DMS 273 (cell line): ENCODE measurements at regions not wholly inside any gene's neighbourhood (a gene's known extent, or its start where the extent isn't known, plus 50 kb on each side); places are given as distances from the start of the nearest gene placed in this dataset.
"Not testable (repeated sequence)": the region's sequence is repeated elsewhere in the genome, so short reads cannot be mapped to it uniquely, and the experiment has no call there.

Source experiments
- DNase-seq: peaks from one replicate; lab custom pipeline; 2025; ENCODE audit not compliant: unreplicated experiment; lab: John Stamatoyannopoulos, UW

DNA sequence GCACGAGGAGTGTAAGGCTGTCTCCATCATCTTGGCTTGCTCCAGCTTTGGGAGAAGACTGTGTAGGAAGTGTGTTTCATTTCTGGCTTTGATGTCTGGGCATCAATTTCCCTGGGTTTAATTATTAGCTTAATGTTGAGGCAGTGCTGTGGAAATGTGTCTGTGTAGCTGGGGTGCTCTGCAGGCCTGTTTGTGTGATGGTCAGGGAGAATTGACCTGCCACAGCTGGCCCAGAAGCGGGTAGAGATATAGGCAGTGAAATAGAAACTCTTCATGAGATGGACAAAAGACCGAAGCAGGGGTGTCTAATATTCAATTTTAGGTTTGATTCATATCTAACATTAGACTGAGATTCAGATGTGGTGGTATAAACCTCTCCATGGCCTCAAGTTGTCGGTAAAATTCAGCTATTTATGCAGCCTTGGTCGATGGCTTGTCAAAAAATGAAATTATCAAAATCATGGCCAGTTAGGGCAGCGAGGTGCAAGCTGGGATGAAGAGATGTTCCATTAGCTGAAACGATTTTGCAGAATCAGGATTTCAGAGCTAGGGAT lies 95.3 kb upstream of the SNX9 start:
- DNase-seq: no peak

DNA sequence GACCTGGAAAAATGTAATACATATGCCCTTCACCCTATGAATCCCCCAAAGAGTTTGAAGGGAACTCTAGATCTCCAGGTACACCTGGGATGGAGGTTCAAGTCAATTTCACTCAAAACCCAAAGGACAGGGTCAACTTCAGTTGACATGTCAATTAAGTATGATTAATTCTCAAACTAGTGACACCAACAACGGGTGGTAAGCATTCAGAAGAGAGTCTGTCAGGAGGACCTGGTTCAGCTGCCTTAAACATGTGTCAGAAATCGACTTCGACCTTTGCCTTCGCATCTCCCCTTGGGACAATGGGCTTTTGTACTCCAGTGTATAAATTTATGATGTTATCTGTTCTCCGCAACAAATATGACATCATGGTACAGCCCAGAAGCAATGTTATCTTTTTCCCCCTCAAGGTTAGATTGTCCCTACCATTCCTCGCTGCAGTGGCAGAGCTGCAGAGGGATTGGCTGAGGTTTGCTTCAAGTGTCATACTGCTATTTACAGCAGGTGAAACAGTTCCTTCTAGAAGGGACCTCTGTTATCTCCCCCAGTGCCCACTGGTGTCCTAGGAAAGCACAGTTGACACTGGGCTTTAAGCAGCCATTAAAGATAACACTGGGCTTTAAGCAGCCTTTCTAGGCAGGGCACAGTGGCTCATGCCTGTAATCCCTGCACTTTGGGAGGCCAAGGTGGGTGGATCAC lies 94.7 kb upstream of the SNX9 start:
- DNase-seq: no peak

DNA sequence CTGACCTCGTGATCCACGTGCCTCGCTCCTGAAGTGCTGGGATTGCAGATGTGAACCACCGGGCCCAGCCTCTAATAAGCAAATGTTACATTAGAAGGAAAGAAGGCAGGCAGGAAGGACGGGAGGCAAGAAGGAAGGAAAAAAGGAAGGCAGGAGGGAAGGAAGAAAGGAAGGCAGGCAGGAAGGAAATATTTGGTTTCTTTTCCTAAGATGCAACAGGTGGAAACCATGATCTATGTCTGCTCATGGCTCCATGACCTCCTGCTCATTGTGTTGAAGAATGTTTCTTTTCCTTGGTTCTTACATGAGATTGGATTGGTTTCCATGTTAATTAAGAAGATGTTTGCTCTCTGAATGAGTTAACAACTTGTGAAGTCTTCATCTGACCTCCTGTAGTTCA lies 91.8 kb upstream of the SNX9 start:
- DNase-seq: no peak

DNA sequence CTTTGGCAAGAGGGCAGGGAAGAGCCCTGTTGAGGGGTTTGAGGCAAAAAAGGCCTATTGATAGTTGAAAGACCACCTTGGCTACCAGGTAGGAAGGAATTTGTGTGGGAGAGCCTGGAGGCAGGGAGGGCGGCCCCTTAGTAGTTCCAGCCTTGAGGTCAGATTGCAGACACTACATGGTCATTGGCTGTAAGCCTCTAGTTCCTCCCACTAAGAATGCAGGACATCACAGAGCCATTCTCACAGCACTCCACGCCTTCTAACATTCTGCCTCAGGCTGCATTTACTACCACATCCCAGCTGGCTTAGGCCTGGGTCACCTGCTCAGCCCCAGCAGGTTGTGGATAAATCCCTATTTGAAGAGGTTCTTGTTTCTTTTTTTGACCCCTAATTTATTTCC lies 91.0 kb upstream of the SNX9 start:
- DNase-seq: no peak

DNA sequence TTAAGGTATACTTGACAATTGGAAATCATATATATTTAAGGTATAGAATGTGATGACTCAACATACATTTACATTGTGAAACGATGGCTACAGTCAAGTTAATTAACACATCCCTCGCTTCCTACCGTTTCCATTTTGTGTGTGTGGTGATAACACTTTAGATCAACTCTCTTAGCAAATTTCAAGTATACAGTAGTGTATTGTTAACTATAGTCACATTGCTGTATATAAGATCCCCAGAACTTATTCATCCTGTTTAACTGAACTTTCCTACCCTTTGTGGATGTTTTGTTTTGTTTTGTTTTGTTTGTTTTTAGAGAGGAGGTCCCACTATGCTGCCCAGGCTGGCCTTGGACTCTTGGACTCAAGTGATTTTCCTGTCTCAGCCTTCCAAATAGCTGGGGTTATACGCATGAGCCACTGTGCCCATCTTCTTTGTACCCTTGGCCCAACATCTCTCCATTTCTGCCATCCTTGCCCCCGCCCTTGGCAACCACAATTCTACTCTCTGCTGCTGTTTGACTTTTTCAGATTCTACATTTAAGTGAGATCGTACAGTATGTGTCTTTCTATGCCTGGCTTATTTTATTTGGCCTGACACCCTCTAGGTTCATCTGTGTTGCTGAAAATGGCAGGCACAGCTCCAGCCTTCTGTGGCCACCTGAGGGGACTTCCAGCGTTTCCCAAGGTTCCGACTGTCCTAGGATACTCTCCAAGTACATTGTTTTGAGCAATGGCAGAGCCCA lies 90.5 kb upstream of the SNX9 start:
- no peak for DNase-seq

DNA sequence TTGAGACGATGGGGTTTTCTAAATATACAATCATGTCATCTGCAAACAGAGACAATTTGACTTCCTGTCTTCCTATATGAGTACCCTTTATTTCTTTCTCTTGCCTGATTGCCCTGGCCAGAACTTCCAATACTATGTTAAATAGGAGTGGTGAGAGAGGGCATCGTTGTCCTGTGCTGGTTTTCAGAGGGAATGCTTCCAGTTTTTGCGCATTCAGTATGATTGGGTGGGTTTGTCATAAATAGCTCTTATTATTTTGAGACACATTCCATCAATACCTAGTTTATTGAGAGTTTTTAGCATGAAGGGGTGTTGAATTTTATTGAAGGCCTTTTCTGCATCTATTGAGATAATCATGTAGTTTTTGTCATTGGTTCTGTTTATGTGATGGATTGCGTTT lies 86.5 kb upstream of the SNX9 start:
- DNase-seq: not testable (repeated sequence)

DNA sequence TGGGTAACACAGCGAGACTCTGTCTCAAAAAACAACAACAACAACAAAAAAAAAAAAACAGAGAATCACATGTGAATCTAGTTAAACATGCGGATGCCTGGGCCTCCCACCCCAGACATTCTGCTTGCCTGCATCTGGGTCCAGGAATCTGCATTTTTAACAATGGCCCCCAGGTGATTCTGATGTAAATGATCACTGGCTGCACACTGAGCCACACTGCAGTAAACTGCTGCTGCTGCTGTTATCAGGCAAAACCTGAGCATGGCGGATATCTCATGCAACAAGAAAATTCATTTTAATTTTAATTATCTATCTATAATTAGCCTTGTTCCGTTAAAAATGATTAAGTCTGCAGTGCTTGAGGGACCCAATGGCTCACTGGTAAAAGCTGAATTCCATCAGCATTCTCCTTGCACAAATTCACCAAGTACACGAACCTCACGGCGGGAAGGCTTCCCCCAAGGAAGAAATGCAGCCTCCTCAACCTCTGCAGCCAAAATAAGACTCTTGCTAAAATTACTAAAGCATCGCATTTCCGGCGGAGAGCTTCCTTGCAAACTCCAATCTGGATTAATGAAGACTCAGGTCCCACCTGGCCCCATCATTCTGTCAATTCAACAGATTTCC lies 81.6 kb upstream of the SNX9 start:
- DNase-seq: no peak

DNA sequence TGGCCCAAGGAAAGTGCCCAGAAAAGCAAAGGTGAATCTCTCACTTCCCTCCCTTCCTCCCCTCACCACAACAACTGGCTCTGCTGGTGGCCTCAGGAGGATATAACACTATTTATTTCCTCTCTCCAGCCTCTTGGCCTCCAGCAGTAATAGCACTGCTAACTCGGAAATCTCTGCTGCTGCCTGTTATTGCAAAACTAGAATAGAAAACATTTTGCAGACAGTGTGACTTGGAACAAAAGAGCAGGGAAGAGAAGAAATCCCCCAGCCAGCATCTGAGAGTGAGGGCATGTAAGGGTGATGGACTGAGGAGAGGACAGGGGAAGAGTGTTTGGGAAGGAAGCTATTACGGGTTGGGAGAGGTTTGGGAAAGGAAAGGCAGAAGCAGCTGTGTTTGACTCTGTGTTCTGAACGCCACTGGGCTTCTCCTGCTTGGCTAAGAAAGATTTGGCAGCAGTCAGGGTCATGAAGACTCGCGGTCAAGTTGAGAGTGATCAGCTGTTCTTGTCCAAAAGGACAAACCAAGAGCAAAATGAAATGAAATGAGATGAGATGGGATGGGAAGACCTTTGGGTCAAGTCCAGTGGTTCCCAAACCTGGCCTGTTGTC lies 81.0 kb upstream of the SNX9 start:
- DNase-seq: no peak

DNA sequence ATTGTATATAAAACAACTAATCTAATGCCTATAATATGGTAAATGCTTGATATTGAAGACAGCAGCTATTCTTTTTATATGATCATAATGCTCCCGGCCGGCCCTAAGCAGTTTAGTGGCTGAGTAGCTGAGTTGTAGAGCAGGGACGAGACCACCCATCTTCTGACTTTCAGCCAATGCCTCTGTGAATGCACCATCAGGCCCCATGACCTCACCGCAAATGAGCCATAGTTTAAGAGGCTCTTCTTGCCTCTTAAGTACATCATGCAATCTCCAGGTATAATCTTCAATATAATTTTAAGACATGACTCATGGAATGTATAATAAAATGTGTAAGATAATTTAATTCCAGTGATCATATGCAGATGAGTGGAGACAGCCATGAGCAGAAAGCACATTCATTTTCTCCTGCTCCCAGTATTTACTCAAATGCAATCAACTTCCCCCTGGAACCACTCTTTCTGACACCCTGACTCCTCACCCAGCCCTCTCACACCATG lies 78.9 kb upstream of the SNX9 start:
- DNase-seq: no peak

DNA sequence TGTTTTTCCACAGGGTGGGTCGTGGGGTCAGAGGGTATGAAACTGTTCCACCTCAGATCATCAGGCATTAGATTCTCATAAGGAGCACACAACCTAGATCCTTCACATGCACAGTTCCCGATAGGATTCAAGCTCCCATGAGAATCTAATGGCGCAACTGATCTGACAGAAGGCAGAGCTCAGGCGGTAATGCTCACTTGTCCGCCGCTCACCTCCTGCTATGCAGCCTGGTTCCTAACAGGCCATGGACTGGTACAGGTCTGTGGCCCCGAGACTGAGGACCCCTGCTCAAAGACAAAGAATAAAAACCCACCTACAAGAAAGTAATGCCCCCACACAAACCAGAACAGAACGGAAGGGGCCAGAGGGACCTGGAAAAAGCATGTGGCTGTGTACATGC lies 76.1 kb upstream of the SNX9 start:
- DNase-seq: no peak

DNA sequence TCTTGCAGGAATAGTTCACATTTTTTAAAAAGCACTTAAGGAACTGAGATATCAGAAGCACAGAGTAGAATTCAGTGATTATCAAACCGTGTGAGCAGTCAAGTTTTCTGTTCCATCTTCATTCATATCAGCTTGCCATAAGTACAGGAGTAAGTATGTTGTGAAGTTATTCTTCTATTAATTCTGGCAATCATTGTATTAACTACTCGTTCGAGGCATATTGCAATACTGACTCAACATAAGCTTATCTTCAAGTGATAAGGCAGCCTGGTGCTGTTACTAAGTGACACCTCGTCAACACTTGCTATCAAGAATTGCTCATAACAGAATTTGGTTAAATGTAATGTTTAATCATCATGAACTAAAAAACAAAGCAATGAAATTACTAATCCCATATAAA lies 75.7 kb upstream of the SNX9 start:
- no peak for DNase-seq

DNA sequence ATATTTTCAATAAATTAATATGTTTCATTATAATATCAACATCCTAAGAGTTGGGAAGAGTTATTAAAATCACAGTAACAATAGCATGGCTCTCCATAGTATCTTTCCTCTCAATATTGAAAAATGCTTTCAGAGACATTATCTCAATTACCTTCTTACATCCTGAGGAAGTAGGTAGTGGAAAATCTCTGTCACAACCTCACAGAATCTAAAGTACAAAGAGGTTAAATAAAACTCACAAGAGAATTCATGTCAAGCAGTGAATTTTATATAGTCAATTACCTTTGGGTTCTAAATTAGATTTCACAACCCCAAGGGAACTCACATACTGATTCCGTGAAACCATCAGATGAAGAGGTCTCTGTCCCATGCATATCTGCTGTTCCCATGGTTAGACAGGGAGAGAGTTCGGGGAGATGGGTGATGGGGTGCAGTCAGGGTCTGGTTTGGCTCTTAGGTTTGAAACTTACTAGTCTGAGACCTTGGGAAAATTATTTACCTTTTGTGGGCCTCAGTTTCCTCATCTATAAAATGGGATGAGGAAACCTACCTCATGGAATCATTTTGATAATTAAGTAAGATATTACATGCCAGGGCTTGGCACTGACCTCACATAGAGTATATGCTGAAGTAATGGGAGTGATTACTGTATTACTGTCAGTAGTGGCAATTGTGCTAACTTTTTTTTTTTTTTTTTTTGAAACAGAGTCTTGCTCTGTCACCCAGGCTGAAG lies 74.0 kb upstream of the SNX9 start:
- DNase-seq: no peak

DNA sequence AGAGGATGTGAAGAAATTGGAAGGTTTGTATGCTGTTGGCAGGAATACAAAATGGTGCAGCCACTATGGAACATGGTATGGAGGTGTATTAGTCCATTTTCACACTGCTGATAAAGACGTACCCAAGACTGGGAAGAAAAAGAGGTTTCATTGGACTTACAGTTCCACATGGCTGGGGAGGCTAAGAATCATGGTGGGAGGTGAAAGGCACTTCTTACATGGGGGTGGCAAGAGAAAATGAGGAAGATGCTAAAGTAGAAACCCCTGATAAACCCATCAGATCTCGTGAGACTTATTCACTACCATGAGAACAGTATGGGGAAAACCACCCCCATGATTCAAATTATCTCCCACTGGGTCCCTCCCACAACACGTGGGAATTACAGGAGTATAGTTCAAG lies 72.1 kb upstream of the SNX9 start:
- DNase-seq: not testable (repeated sequence)

DNA sequence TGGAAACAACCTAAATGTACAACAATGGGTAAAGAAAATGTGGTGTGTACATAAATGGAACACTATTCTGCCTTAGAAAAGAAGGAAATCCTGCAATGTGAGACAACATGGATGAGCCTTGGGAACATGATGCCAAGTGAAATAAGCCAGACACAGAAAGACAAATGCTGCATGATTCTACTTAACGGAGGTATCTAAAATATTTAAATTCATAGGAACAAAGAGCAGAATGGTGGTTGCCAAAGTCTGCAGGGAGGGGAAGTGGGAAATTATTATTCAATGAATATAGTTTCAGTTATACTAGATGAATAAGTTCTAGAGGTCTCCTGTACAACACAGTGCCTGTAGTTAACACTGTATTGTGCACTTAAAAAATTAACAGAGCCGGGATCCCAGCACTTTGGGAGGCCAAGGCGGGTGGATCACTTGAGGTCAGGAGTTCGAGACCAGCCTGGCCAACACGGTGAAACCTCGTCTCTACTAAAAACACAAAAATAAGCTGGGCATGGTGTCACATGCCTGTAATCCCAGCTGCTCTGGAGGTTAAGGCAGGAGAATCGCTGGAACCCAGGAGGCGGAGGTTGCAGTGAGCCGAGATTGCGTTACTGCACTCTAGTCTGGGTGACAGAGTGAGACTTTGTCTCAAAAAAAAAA lies 71.4 kb upstream of the SNX9 start:
- DNase-seq: no peak

DNA sequence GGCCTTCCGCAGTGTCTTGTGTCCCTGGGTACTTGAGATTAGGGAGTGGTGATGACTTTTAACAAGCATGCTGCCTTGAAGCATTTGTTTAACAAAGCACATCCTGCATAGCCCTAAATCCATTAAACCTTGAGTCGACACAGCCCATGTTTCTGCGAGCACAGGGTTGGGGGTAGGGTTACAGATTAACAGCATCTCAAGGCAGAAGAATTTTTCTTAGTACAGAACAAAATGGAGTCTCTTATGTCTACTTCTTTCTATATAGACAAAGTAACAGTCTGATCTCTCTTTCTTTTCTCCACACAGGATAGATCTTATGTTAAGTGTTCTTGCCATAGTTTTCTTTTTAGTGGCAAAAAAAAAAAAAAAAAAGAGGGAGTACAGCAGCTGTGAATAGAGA lies 70.2 kb upstream of the SNX9 start:
- not testable (repeated sequence) for DNase-seq

DNA sequence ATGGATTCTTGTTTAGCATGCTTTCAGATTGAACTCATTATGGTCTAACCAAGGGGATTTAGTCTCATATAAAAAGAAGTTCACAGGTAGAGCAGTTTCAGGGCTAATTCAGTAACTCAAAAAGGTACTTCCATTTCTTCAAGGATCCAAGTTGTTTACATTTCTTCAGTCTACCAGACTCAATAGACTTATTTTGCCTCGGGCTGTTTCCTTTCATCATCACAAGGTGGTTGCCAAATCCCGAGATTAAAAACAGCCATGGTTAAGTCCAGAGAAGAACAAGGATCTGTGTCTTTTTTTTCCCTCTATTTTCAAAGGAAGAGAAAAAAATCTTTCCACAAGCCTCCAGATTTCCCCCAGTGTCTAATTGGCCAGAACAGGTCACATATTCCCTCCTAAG lies 69.8 kb upstream of the SNX9 start:
- no peak for DNase-seq

DNA sequence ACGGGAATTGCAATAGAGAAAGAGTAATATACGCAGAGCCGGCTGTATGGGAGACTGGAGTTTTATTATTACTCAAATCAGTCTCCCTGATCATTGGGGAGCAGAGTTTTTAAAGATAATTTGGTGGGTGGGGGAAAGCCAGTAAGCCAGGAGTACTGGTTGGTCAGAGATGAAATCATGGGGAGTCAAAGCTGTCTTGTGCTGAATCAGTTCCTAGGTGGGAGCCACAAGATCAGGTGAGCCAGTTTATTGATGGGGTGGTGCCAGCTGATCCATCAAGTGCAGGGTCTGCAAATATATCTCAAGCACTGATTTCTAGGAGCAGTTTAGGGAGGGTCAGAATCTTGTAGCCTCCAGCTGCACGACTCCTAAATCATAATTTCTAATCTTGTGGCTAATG lies 69.2 kb upstream of the SNX9 start:
- not testable (repeated sequence) for DNase-seq

DNA sequence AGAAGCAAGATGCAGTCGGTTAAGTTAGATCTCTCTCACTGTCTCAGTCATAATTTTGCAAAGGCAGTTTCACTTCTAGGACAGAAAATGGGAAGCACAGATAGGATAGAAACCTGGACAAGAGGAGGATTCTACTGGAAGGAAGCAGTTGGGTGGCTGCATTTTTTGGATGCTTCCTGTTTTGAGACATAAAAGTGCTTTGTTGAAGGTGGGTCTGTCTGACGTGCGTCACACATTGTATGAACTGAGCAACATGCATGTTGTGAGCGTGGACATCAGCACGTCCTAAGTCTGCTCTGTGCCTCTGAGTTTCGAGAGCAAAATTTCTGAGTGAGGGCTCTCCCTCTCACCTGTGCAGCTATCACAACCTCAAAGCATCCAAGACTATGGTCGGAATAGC lies 68.7 kb upstream of the SNX9 start:
- DNase-seq: no peak

DNA sequence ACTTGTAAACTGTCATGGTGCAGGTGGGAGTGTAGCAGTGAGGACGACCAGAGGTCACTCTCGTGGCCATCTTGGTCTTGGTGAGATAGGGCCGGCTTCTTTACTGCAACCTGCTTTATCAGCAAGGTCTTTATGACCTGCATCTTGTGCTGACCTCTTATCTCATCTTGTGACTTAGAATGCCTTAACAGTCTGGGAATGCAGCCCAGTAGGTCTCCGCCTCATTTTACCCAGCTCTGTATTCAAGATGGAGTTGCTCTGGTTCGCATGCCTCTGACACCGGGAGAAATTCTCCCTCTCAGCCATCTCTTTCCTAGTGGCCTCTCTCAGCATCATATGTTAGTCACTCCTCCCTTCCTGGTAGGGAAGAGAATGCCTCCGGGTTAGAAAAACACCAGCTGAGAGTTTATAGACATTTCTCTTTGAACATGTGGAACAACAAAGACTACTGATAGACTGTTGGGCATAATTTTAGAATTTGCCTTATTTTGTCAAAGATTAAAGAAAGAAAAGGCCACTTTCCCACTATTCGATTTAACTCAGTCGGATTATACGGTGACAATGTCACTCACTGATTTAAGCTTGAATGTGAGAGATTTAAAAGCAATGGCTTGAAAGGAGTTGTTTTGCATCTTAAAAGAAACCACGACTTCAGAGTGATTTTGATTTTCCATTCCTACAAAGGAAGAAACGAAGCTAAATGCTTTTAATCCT lies 67.9 kb upstream of the SNX9 start:
- no peak for DNase-seq
